ENCODE measurements at regions not wholly inside any gene's neighbourhood (a gene's known extent, or its start where the extent isn't known, plus 50 kb on each side); places are given as distances from the start of the nearest gene placed in this dataset.

GRCh38 chr7:91564541-91564940 lies 300.3 kb downstream of the FZD1 start:
- TF ChIP-seq GATA2 (IDR thresholded peaks at IDR 0.05; ENCODE audit: low read depth, low read length) = no peak
- no peak for TF ChIP-seq GATA3 (IDR thresholded peaks at IDR 0.05; ENCODE audit: low read depth, low read length)
